Aorta (tissue), 5 donors: ENCODE measurements at regions not wholly inside any gene's neighbourhood (a gene's known extent, or its start where the extent isn't known, plus 50 kb on each side); places are given as distances from the start of the nearest gene placed in this dataset.

Source experiments
- ATAC-seq: fragments of 200-7000 bp; cut with Tn5 transposase; one replicate; pipeline ENCODE4 v1.9.1; 2022; ENCODE audit warnings: moderate library complexity; ENCODE audit not compliant: low FRiP score
- DNase-seq, 2 donors: peaks; one replicate each; pipeline ENCODE4 v3.0.0-alpha.2; 2020
- H3K27ac ChIP-seq, 2 donors: one replicate each; pipeline ENCODE4 v1.5.1; 2013; ENCODE audit warnings: low read length in 2 of 2, mild to moderate bottlenecking in 2 of 2, moderate library complexity in 2 of 2, control low read depth in 1 of 2, inconsistent platforms in 1 of 2, low read depth in 1 of 2
- H3K27me3 ChIP-seq, 2 donors: one replicate each; pipeline ENCODE4 v1.6.1; 2013; ENCODE audit warnings: control low read depth in 1 of 2, low read length in 1 of 2, mild to moderate bottlenecking in 1 of 2, moderate library complexity in 1 of 2; ENCODE audit not compliant: insufficient read depth in 2 of 2, control insufficient read depth in 1 of 2
- H3K36me3 ChIP-seq, 2 donors: one replicate each; pipeline ENCODE4 v1.6.1; 2013; ENCODE audit warnings: control low read depth in 1 of 2, low read length in 1 of 2, mild to moderate bottlenecking in 1 of 2; ENCODE audit not compliant: insufficient read depth in 2 of 2, control insufficient read depth in 1 of 2
- H3K4me1 ChIP-seq, 2 donors: one replicate each; pipeline ENCODE4 v1.6.1; 2013; ENCODE audit warnings: low read length in 2 of 2, control low read depth in 1 of 2, mild to moderate bottlenecking in 1 of 2, moderate library complexity in 1 of 2; ENCODE audit not compliant: insufficient read depth in 2 of 2, control insufficient read depth in 1 of 2
- H3K4me3 ChIP-seq, 2 donors: one replicate each; pipeline ENCODE4 v1.5.1; 2013; ENCODE audit warnings: low read length in 2 of 2, control low read depth in 1 of 2, mild to moderate bottlenecking in 1 of 2
- H3K9me3 ChIP-seq: one replicate; pipeline ENCODE4 v1.6.1; 2013; ENCODE audit warnings: mild to moderate bottlenecking, low read length; ENCODE audit not compliant: control insufficient read depth
- WGBS, 2 donors: extraction: QIAGEN DNeasy Blood & Tissue Kit; methylation state at CpG; one replicate each; pipeline ENCODE4 v1.1.7; 2013; 5-methylcytosine and 5-hydroxymethylcytosine counted together
- intact Hi-C, 2 donors: fragments of 100-400 bp; cut with DNase I; formaldehyde crosslinking; loops; one replicate each; pipeline versions ENCODE4 v1.14.2 to v1.15.0; 2022
- donor health status: healthy with polysubstance abuse.
- donor health status: Bipolar disorder and iron deficiency.
- donor health status: DM: no; HTN: no; CAD: no.
- donor health status: DM: no; HTN: no; CAD: no.
- donor health status: DM: yes; HTN: yes; CAD: no.

- ATAC-seq (no peak), DNase-seq (no peak)
- intact Hi-C loops, result no loop called here
Observed at GRCh38 chr2:67627456-67628207, 230.5 kb downstream of the ETAA1 start.

GRCh38 chr2:67628892-67629291 lies 231.8 kb downstream of the ETAA1 start:
- Histone ChIP-seq H3K4me3 (no peak overlapping the region), H3K36me3 (no peaks in the 10 kb centered on the region), H3K27ac (no peak overlapping the region), H3K4me1 (no peaks in the 10 kb centered on the region), H3K9me3 (no peaks in the 10 kb centered on the region), H3K27me3 (no peaks in the 10 kb centered on the region)
- ATAC-seq (no peak), DNase-seq (no peak)
- intact Hi-C loops, result no loop called here
- 85 to 86% methylated on average over 1 of the region's 1 CpG for WGBS, 2 donors

More at GRCh38 chr2:67627456-67628207, 230.5 kb downstream of the ETAA1 start:
- no peaks in the 10 kb centered on the region for H3K36me3 ChIP-seq
- no peaks in the 10 kb centered on the region for H3K9me3 ChIP-seq
- no peaks in the 10 kb centered on the region for H3K4me1 ChIP-seq
- H3K4me3 ChIP-seq, result no peak overlapping the region
- no peaks in the 10 kb centered on the region for H3K27me3 ChIP-seq
- H3K27ac ChIP-seq, result no peak overlapping the region
- 93 to 95% methylated on average over 3 of the region's 3 CpGs for WGBS, 2 donors

- H3K27ac ChIP-seq, result no peak overlapping the region
- intact Hi-C loops, result no loop called here
- ATAC-seq, result no peak
- no peaks in the 10 kb centered on the region for H3K9me3 ChIP-seq
- no peak overlapping the region for H3K4me3 ChIP-seq
- DNase-seq, result no peak
- no peaks in the 10 kb centered on the region for H3K36me3 ChIP-seq
- H3K4me1 ChIP-seq, result no peaks in the 10 kb centered on the region
- H3K27me3 ChIP-seq, result no peaks in the 10 kb centered on the region
Observed at GRCh38 chr2:67631483-67631882, 234.3 kb downstream of the ETAA1 start.

GRCh38 chr2:67633212-67633856 lies 236.2 kb downstream of the ETAA1 start:
- no peaks in the 10 kb centered on the region for H3K36me3 ChIP-seq
- H3K4me3 ChIP-seq, result no peak overlapping the region
- intact Hi-C loops, result no loop called here
- ATAC-seq (no peak), DNase-seq (no peak)
- no peak overlapping the region for H3K27ac ChIP-seq
- no peaks in the 10 kb centered on the region for H3K4me1 ChIP-seq
- WGBS, 2 donors, result 96 to 98% methylated on average over 3 of the region's 3 CpGs
- no peaks in the 10 kb centered on the region for H3K27me3 ChIP-seq
- no peaks in the 10 kb centered on the region for H3K9me3 ChIP-seq

- DNase-seq, result no peak
- intact Hi-C loops, result no loop called here
Observed at GRCh38 chr2:67638146-67638545, 241.0 kb downstream of the ETAA1 start.

GRCh38 chr2:67641312-67642045 lies 244.3 kb downstream of the ETAA1 start:
- DNase-seq (no peak), ATAC-seq (peak; percentile 51)
- WGBS, 2 donors, result 64 to 65% methylated on average over 3 of the region's 3 CpGs
- no peak overlapping the region for H3K4me3 ChIP-seq
- H3K27me3 ChIP-seq, result no peaks in the 10 kb centered on the region
- no peak overlapping the region for H3K27ac ChIP-seq
- H3K9me3 ChIP-seq, result no peaks in the 10 kb centered on the region
- intact Hi-C loops, result no loop called here
- no peaks in the 10 kb centered on the region for H3K36me3 ChIP-seq
- H3K4me1 ChIP-seq, result peaks cover 2 to 4% of the 10 kb centered on the region in 2 donors

More at GRCh38 chr2:67638146-67638545, 241.0 kb downstream of the ETAA1 start:
- no peak for ATAC-seq
- Histone ChIP-seq H3K36me3 (no peaks in the 10 kb centered on the region), H3K27ac (no peak overlapping the region), H3K4me3 (no peak overlapping the region), H3K4me1 (peaks cover 2% of the 10 kb centered on the region in 2 donors), H3K27me3 (no peaks in the 10 kb centered on the region), H3K9me3 (no peaks in the 10 kb centered on the region)
- WGBS, 2 donors, result 11 to 30% methylated on average over 3 of the region's 3 CpGs

GRCh38 chr2:67642046-67642382 lies 244.9 kb downstream of the ETAA1 start:
- 4 to 12% methylated on average over 4 of the region's 4 CpGs for WGBS, 2 donors
- DNase-seq (no peak), ATAC-seq (no peak)
- Histone ChIP-seq H3K27ac (no peak overlapping the region), H3K4me3 (no peak overlapping the region), H3K9me3 (no peaks in the 10 kb centered on the region), H3K4me1 (peaks cover 2 to 4% of the 10 kb centered on the region in 2 donors), H3K36me3 (no peaks in the 10 kb centered on the region), H3K27me3 (no peaks in the 10 kb centered on the region)
- intact Hi-C loops, result no loop called here

- H3K36me3 ChIP-seq, result no peaks in the 10 kb centered on the region
- DNase-seq, result no peak
- H3K27ac ChIP-seq, result no peak overlapping the region
- no peaks in the 10 kb centered on the region for H3K9me3 ChIP-seq
- H3K4me3 ChIP-seq, result no peak overlapping the region
- peaks cover 2 to 4% of the 10 kb centered on the region in 2 donors for H3K4me1 ChIP-seq
- ATAC-seq, result no peak
- H3K27me3 ChIP-seq, result no peaks in the 10 kb centered on the region
- intact Hi-C loops, result no loop called here
- 89 to 98% methylated on average over 2 of the region's 2 CpGs for WGBS, 2 donors
Observed at GRCh38 chr2:67642961-67643360, 245.8 kb downstream of the ETAA1 start.
